Lower leg skin (tissue), 4 donors: ENCODE measurements at regions not wholly inside any gene's neighbourhood (a gene's known extent, or its start where the extent isn't known, plus 50 kb on each side); places are given as distances from the start of the nearest gene placed in this dataset.

Experiments used
- DNase-seq, 2 donors: peaks; one replicate each; pipeline ENCODE4 v3.0.0-alpha.2; 2019; ENCODE audit warnings: low spot score in 2 of 2
- H3K4me3 ChIP-seq: fragments of 200-600 bp; sonication (generic); 2 replicates; pipeline ENCODE4 v1.5.1; 2017; ENCODE audit warnings: mild to moderate bottlenecking, low read depth; ENCODE audit not compliant: poor library complexity, severe bottlenecking
- CTCF ChIP-seq, 3 donors: fragments of 450-650 bp; IDR thresholded peaks; one replicate each; pipeline ENCODE4 v1.5.1; 2016; ENCODE audit warnings: antibody characterized with exemption in 3 of 3, mild to moderate bottlenecking in 3 of 3, moderate library complexity in 2 of 3
- POLR2A ChIP-seq, 2 donors: fragments of 450-650 bp; IDR thresholded peaks; one replicate each; pipeline ENCODE4 v1.6.1; 2016 to 2017; ENCODE audit warnings: antibody characterized with exemption in 2 of 2, mild to moderate bottlenecking in 1 of 2, moderate library complexity in 1 of 2
- WGBS, 2 donors: methylation state at CpG; one replicate each; pipeline ENCODE4 v1.1.5; 2018; 5-methylcytosine and 5-hydroxymethylcytosine counted together
- intact Hi-C: fragments of 100-400 bp; cut with DNase I; formaldehyde crosslinking; loops from one replicate; pipeline ENCODE4 v1.15.0; 2023; ENCODE audit warnings: low total_unique reads

- TF ChIP-seq POLR2A (IDR thresholded peaks at IDR 0.05) (no peak), CTCF (IDR thresholded peaks at IDR 0.05) (no peak)
- WGBS, 2 donors = 94% methylated on average over 14 to 15 of the region's 23 CpGs
- H3K4me3 ChIP-seq = no peak overlapping the region
- intact Hi-C loops = no loop called here
- peak in 1 of 2 donors; percentile 59 for DNase-seq
These were observed 481.7 kb upstream of the PRR20A start for GRCh38 chr13:56659041-56659471.

GRCh38 chr13:56670563-56670962 lies 470.2 kb upstream of the PRR20A start:
- WGBS, 2 donors = 80 to 82% methylated on average over 2 of the region's 2 CpGs
- intact Hi-C loops = no loop called here
- no peak for TF ChIP-seq CTCF (IDR thresholded peaks at IDR 0.05)
- no peak for TF ChIP-seq POLR2A (IDR thresholded peaks at IDR 0.05)
- no peak for DNase-seq
- no peak overlapping the region for H3K4me3 ChIP-seq

- no peak overlapping the region for H3K4me3 ChIP-seq
- 56 to 81% methylated on average over 1 of the region's 1 CpG for WGBS, 2 donors
- no peak for DNase-seq
- intact Hi-C loops = no loop called here
- no peak for TF ChIP-seq CTCF (IDR thresholded peaks at IDR 0.05)
- TF ChIP-seq POLR2A (IDR thresholded peaks at IDR 0.05) = no peak
These were observed 459.3 kb upstream of the PRR20A start for GRCh38 chr13:56681404-56681803.

- no peak overlapping the region for H3K4me3 ChIP-seq
- TF ChIP-seq POLR2A (IDR thresholded peaks at IDR 0.05) (no peak), CTCF (IDR thresholded peaks at IDR 0.05) (no peak)
- 24 to 31% methylated on average over 1 of the region's 1 CpG for WGBS, 2 donors
- intact Hi-C loops = no loop called here
- no peak for DNase-seq
These were observed 453.6 kb upstream of the PRR20A start for GRCh38 chr13:56687131-56687530.

- intact Hi-C loops = no loop called here
- TF ChIP-seq POLR2A (IDR thresholded peaks at IDR 0.05) = no peak
- no peak for TF ChIP-seq CTCF (IDR thresholded peaks at IDR 0.05)
- no peak overlapping the region for H3K4me3 ChIP-seq
- DNase-seq = no peak
- 66 to 75% methylated on average over 3 of the region's 3 CpGs for WGBS, 2 donors
These were observed 443.7 kb upstream of the PRR20A start for GRCh38 chr13:56697011-56697410.

- 81 to 88% methylated on average over 4 of the region's 4 CpGs for WGBS, 2 donors
- intact Hi-C loops = no loop called here
- DNase-seq = no peak
- H3K4me3 ChIP-seq = no peak overlapping the region
- TF ChIP-seq CTCF (IDR thresholded peaks at IDR 0.05) (no peak), POLR2A (IDR thresholded peaks at IDR 0.05) (no peak)
These were observed 440.4 kb upstream of the PRR20A start for GRCh38 chr13:56700324-56700723.
